ENCODE measurements at regions not wholly inside any gene's neighbourhood (a gene's known extent, or its start where the extent isn't known, plus 50 kb on each side); places are given as distances from the start of the nearest gene placed in this dataset.
A peak's percentile ranks its signal among the peaks of the same experiment; 100 is the strongest.

GRCh38 chr10:27614776-27615175 is 110.7 kb downstream of the RAB18 start:
- Histone ChIP-seq H3K9me3 (ENCODE audit: control insufficient read depth, insufficient read depth, low read length) (no peaks in the 10 kb centered on the region), H3K27me3 (ENCODE audit: control insufficient read depth, insufficient read depth, low read length) (no peaks in the 10 kb centered on the region), H3K4me1 (ENCODE audit: control insufficient read depth, insufficient read depth, low read length) (no peaks in the 10 kb centered on the region), H3K4me3 (ENCODE audit: low read depth, low read length) (no peak overlapping the region), H3K27ac (ENCODE audit: low read depth, low read length) (no peak overlapping the region), H3K36me3 (ENCODE audit: control insufficient read depth, insufficient read depth, low read length) (no peaks in the 10 kb centered on the region)
- WGBS (ENCODE audit: insufficient coverage): 93% methylated on average over 3 of the region's 6 CpGs
- DNase-seq (ENCODE audit: low read depth in 4 of 6, low spot score in 6 of 6): no peak

DNA sequence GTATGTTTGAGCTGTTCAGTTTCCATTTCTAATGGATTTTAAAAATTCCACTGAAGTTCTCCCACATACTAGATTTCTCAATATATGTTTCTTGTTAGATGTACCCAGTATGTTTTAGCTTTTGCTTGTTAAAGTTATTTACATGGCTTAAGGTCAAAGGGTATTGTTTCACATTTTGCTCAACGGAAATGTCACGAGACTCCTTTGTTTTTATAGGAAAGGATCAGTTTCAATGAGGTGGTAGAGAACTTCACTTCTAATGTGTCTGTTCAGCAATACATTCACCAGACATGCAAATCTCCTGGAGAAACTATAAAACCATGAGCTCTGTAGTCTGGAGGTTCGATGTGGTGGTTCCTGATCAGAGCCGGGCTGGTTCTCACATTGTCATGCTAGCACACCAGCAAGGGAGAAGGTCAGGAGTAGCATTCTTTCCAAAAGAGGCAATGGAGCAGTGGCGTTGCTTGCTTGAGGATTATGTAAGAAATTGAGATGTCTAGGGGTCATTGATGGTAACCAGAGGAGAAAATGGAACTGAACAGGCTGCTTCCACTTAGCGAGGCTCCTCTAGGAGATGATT is 114.0 kb downstream of the RAB18 start:
- no peaks in the 10 kb centered on the region for H3K9me3 ChIP-seq (ENCODE audit: control insufficient read depth, insufficient read depth, low read length)
- no peak overlapping the region for H3K4me3 ChIP-seq (ENCODE audit: low read depth, low read length)
- no peaks in the 10 kb centered on the region for H3K36me3 ChIP-seq (ENCODE audit: control insufficient read depth, insufficient read depth, low read length)
- no peak for DNase-seq (ENCODE audit: low read depth in 4 of 6, low spot score in 6 of 6)
- H3K27ac ChIP-seq (ENCODE audit: low read depth, low read length): no peak overlapping the region
- H3K27me3 ChIP-seq (ENCODE audit: control insufficient read depth, insufficient read depth, low read length): no peaks in the 10 kb centered on the region
- WGBS (ENCODE audit: insufficient coverage): 92% methylated on average over 3 of the region's 6 CpGs
- H3K4me1 ChIP-seq (ENCODE audit: control insufficient read depth, insufficient read depth, low read length): no peaks in the 10 kb centered on the region

DNA sequence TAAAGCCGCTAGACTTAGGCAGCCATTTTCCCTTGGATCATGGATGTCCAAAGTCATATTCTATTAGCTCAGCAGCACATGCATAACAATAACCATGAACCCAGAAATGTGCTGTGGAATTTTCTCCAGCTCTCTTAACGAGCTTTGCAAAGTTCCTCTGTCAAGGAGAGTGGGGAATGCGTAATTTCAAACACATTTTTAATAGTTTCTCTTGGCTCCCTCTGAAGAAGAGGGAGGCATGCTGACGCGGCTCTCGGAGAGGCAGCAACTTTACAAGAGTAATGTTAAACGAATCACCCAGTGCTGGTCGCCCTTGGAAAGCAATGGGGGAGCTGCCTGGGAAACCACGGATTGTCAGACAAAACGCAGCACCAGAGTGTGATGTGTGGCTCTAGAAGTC is 114.8 kb downstream of the RAB18 start:
- no peak overlapping the region for H3K27ac ChIP-seq (ENCODE audit: low read depth, low read length)
- no peak for DNase-seq (ENCODE audit: low read depth in 4 of 6, low spot score in 6 of 6)
- peaks cover 2% of the 10 kb centered on the region for H3K27me3 ChIP-seq (ENCODE audit: control insufficient read depth, insufficient read depth, low read length)
- H3K4me3 ChIP-seq (ENCODE audit: low read depth, low read length): no peak overlapping the region
- no peaks in the 10 kb centered on the region for H3K4me1 ChIP-seq (ENCODE audit: control insufficient read depth, insufficient read depth, low read length)
- no peaks in the 10 kb centered on the region for H3K9me3 ChIP-seq (ENCODE audit: control insufficient read depth, insufficient read depth, low read length)
- no peaks in the 10 kb centered on the region for H3K36me3 ChIP-seq (ENCODE audit: control insufficient read depth, insufficient read depth, low read length)
- 88% methylated on average over 7 of the region's 10 CpGs for WGBS (ENCODE audit: insufficient coverage)

DNA sequence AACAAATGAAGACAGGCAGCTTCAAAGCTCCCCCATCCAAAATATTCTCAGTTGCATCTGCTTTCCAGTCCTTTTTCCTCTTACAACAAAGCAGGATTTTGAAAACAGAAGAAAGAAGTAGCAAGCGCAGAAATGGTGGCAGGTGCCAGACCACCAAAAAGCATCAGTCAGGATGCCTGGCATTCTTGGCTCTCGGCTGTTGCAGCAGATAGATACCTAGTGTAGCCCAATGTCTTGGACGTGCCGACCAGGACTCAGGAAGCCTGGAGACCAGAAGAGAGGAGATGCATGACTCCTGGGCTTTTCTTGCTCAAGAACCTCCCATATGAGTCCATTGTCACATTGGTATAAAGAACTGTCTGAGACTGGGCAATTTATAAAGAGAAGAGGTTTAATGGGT is 115.2 kb downstream of the RAB18 start:
- H3K9me3 ChIP-seq (ENCODE audit: control insufficient read depth, insufficient read depth, low read length): no peaks in the 10 kb centered on the region
- peaks cover 6% of the 10 kb centered on the region for H3K27me3 ChIP-seq (ENCODE audit: control insufficient read depth, insufficient read depth, low read length)
- no peaks in the 10 kb centered on the region for H3K36me3 ChIP-seq (ENCODE audit: control insufficient read depth, insufficient read depth, low read length)
- H3K4me3 ChIP-seq (ENCODE audit: low read depth, low read length): no peak overlapping the region
- H3K4me1 ChIP-seq (ENCODE audit: control insufficient read depth, insufficient read depth, low read length): no peaks in the 10 kb centered on the region
- WGBS (ENCODE audit: insufficient coverage): 98% methylated on average over 4 of the region's 4 CpGs
- no peak for DNase-seq (ENCODE audit: low read depth in 4 of 6, low spot score in 6 of 6)
- H3K27ac ChIP-seq (ENCODE audit: low read depth, low read length): no peak overlapping the region

- H3K4me1 ChIP-seq (ENCODE audit: control insufficient read depth, insufficient read depth, low read length): peaks cover 10% of the 10 kb centered on the region
- 47% methylated on average over 5 of the region's 10 CpGs for WGBS (ENCODE audit: insufficient coverage)
- DNase-seq (ENCODE audit: low read depth in 4 of 6, low spot score in 6 of 6): peak in 2 of 6 donors; percentile 17 to 57
- H3K4me3 ChIP-seq (ENCODE audit: low read depth, low read length): no peak overlapping the region
- peaks cover 7% of the 10 kb centered on the region for H3K27me3 ChIP-seq (ENCODE audit: control insufficient read depth, insufficient read depth, low read length)
- H3K36me3 ChIP-seq (ENCODE audit: control insufficient read depth, insufficient read depth, low read length): no peaks in the 10 kb centered on the region
- peak overlapping the region; percentile 8 for H3K27ac ChIP-seq (ENCODE audit: low read depth, low read length)
- H3K9me3 ChIP-seq (ENCODE audit: control insufficient read depth, insufficient read depth, low read length): no peaks in the 10 kb centered on the region
Measured at GRCh38 chr10:27620430-27621397, 116.6 kb downstream of the RAB18 start.

- Histone ChIP-seq H3K27me3 (ENCODE audit: control insufficient read depth, insufficient read depth, low read length) (peaks cover 7% of the 10 kb centered on the region), H3K36me3 (ENCODE audit: control insufficient read depth, insufficient read depth, low read length) (no peaks in the 10 kb centered on the region), H3K4me3 (ENCODE audit: low read depth, low read length) (no peak overlapping the region), H3K27ac (ENCODE audit: low read depth, low read length) (no peak overlapping the region), H3K4me1 (ENCODE audit: control insufficient read depth, insufficient read depth, low read length) (peaks cover 10% of the 10 kb centered on the region), H3K9me3 (ENCODE audit: control insufficient read depth, insufficient read depth, low read length) (no peaks in the 10 kb centered on the region)
- WGBS (ENCODE audit: insufficient coverage): no CpG with 5 or more reads among the region's 4 CpGs
- peak in 1 of 6 donors; percentile 27 for DNase-seq (ENCODE audit: low read depth in 4 of 6, low spot score in 6 of 6)
Measured at GRCh38 chr10:27621461-27621860, 117.4 kb downstream of the RAB18 start.

DNA sequence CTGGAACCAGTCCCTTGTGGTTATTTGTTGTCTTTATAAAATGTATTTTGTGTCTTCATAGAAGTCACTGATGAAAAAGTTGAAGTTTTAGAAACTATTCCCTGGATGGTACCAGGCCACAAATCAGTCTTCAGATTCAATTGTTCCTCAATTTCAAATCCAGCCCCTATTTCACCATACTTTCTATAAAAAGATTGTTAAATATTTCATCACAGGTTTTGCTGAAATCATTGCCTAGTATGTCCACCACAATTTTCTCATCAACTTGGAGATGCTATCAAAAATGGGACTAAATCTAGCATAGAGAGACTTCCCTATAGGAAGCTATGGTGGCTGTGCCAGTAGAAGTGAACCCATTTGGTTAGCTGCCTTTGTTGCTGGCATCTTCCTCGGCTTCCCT is 118.5 kb downstream of the RAB18 start:
- 64% methylated on average over 1 of the region's 1 CpG for WGBS (ENCODE audit: insufficient coverage)
- Histone ChIP-seq H3K27me3 (ENCODE audit: control insufficient read depth, insufficient read depth, low read length) (peaks cover 7% of the 10 kb centered on the region), H3K4me3 (ENCODE audit: low read depth, low read length) (no peak overlapping the region), H3K9me3 (ENCODE audit: control insufficient read depth, insufficient read depth, low read length) (no peaks in the 10 kb centered on the region), H3K27ac (ENCODE audit: low read depth, low read length) (no peak overlapping the region), H3K4me1 (ENCODE audit: control insufficient read depth, insufficient read depth, low read length) (peaks cover 14% of the 10 kb centered on the region), H3K36me3 (ENCODE audit: control insufficient read depth, insufficient read depth, low read length) (no peaks in the 10 kb centered on the region)
- DNase-seq (ENCODE audit: low read depth in 4 of 6, low spot score in 6 of 6): no peak
